Inflammatory macrophage treated with lipopolysaccharide for 4 hours (primary cell): ENCODE measurements at regions not wholly inside any gene's neighbourhood (a gene's known extent, or its start where the extent isn't known, plus 50 kb on each side); places are given as distances from the start of the nearest gene placed in this dataset.
"Not testable (repeated sequence)": the region's sequence is repeated elsewhere in the genome, so short reads cannot be mapped to it uniquely, and the experiment has no call there.

Experiments used
- DNase-seq: peaks from one replicate; pipeline ENCODE4 v3.0.0-alpha.2; 2020

GRCh38 chr7:76117306-76117991, 69.5 kb downstream of the MDH2 start:
- not testable (repeated sequence) for DNase-seq

GRCh38 chr7:76118253-76119036, 70.5 kb downstream of the MDH2 start:
- DNase-seq: not testable (repeated sequence)

GRCh38 chr7:76121044-76121443, 73.1 kb downstream of the MDH2 start:
- DNase-seq: no peak

- peak; percentile 8 for DNase-seq
These were observed 74.8 kb downstream of the MDH2 start for GRCh38 chr7:76122516-76123239.

GRCh38 chr7:76123316-76123715, 75.4 kb downstream of the MDH2 start:
- no peak for DNase-seq

GRCh38 chr7:76125560-76125959, 76.1 kb upstream of the SRRM3 start:
- no peak for DNase-seq

- no peak for DNase-seq
These were observed 75.1 kb upstream of the SRRM3 start for GRCh38 chr7:76126632-76127031.

GRCh38 chr7:76129366-76129765, 72.3 kb upstream of the SRRM3 start:
- peak; percentile 8 for DNase-seq

GRCh38 chr7:76129836-76130235, 71.9 kb upstream of the SRRM3 start:
- DNase-seq: no peak

GRCh38 chr7:76130661-76131060, 71.0 kb upstream of the SRRM3 start:
- DNase-seq: peak; percentile 36

GRCh38 chr7:76131887-76132286, 69.8 kb upstream of the SRRM3 start:
- DNase-seq: not testable (repeated sequence)

GRCh38 chr7:76133164-76133775, 68.4 kb upstream of the SRRM3 start:
- peak; percentile 12 for DNase-seq

- DNase-seq: peak; percentile 12
These were observed 67.9 kb upstream of the SRRM3 start for GRCh38 chr7:76133839-76134238.

- DNase-seq: not testable (repeated sequence)
These were observed 66.4 kb upstream of the SRRM3 start for GRCh38 chr7:76135263-76135662.

- not testable (repeated sequence) for DNase-seq
These were observed 63.0 kb upstream of the SRRM3 start for GRCh38 chr7:76138577-76139313.

- no peak for DNase-seq
These were observed 62.0 kb upstream of the SRRM3 start for GRCh38 chr7:76139670-76140069.

GRCh38 chr7:76140259-76140658, 61.4 kb upstream of the SRRM3 start:
- not testable (repeated sequence) for DNase-seq

GRCh38 chr7:76142861-76143260, 58.8 kb upstream of the SRRM3 start:
- DNase-seq: no peak

GRCh38 chr7:76144664-76145270, 56.9 kb upstream of the SRRM3 start:
- not testable (repeated sequence) for DNase-seq

- no peak for DNase-seq
These were observed 55.3 kb upstream of the SRRM3 start for GRCh38 chr7:76146374-76146773.

- not testable (repeated sequence) for DNase-seq
These were observed 52.7 kb upstream of the SRRM3 start for GRCh38 chr7:76148947-76149346.
